H9 (cell line): ENCODE measurements at regions not wholly inside any gene's neighbourhood (a gene's known extent, or its start where the extent isn't known, plus 50 kb on each side); places are given as distances from the start of the nearest gene placed in this dataset.

Source experiments
- DNase-seq: peaks from one replicate; pipeline ENCODE4 v3.0.0-alpha.2; 2017
- H2AFZ ChIP-seq: one replicate; pipeline ENCODE4 v1.6.1; 2013; ENCODE audit warnings: mild to moderate bottlenecking, low read length, control low read depth, moderate library complexity
- H2AK5ac ChIP-seq: 2 replicates; pipeline ENCODE4 v1.6.1; 2013; ENCODE audit warnings: low read length, control low read depth, mixed read lengths; ENCODE audit not compliant: insufficient read length
- H2BK120ac ChIP-seq: one replicate; pipeline ENCODE4 v1.6.1; 2013; ENCODE audit warnings: low read depth, mild to moderate bottlenecking, low read length, control low read depth, inconsistent platforms; ENCODE audit not compliant: poor library complexity, severe bottlenecking
- H2BK12ac ChIP-seq: 2 replicates; pipeline ENCODE4 v1.6.1; 2013; ENCODE audit warnings: low read length, control low read depth, mixed read lengths, low read depth; ENCODE audit not compliant: insufficient read length
- H2BK15ac ChIP-seq: 2 replicates; pipeline ENCODE4 v1.6.1; 2013; ENCODE audit warnings: low read depth, low read length, control low read depth
- H2BK20ac ChIP-seq: one replicate; pipeline ENCODE4 v1.6.1; 2013; ENCODE audit warnings: low read depth, mild to moderate bottlenecking, low read length, control low read depth, inconsistent platforms; ENCODE audit not compliant: poor library complexity, severe bottlenecking
- H2BK5ac ChIP-seq: 2 replicates; pipeline ENCODE4 v1.6.1; 2013; ENCODE audit warnings: low read length, control low read depth, mixed read lengths; ENCODE audit not compliant: insufficient read length
- H3K14ac ChIP-seq: 2 replicates; pipeline ENCODE4 v1.6.1; 2013; ENCODE audit warnings: low read length, control low read depth; ENCODE audit not compliant: insufficient read depth
- H3K18ac ChIP-seq: 2 replicates; pipeline ENCODE4 v1.6.1; 2013; ENCODE audit warnings: low read depth, mild to moderate bottlenecking, mixed read lengths, low read length, control low read depth; ENCODE audit not compliant: insufficient read length
- H3K23ac ChIP-seq: 2 replicates; pipeline ENCODE4 v1.6.1; 2013; ENCODE audit warnings: low read length, control low read depth, mixed read lengths, low read depth; ENCODE audit not compliant: insufficient read length
- H3K23me2 ChIP-seq: 2 replicates; pipeline ENCODE4 v1.6.1; 2013; ENCODE audit warnings: low read depth, mild to moderate bottlenecking, mixed read lengths, low read length, control low read depth; ENCODE audit not compliant: insufficient read length, poor library complexity, severe bottlenecking
- H3K27ac ChIP-seq: 2 replicates; pipeline ENCODE4 v1.5.1; 2013; ENCODE audit warnings: low read length, control low read depth, mixed read lengths, low read depth; ENCODE audit not compliant: insufficient read length
- H3K27me3 ChIP-seq: 2 replicates; pipeline ENCODE4 v1.6.1; 2013; ENCODE audit warnings: low read length, control low read depth, inconsistent platforms; ENCODE audit not compliant: insufficient read depth
- H3K4ac ChIP-seq: 2 replicates; pipeline ENCODE4 v1.6.1; 2013; ENCODE audit warnings: low read depth, mild to moderate bottlenecking, control low read depth, inconsistent platforms, low read length, moderate library complexity
- H3K4me1 ChIP-seq: 2 replicates; pipeline ENCODE4 v1.6.1; 2013; ENCODE audit warnings: low read length, control low read depth, inconsistent platforms; ENCODE audit not compliant: insufficient read depth
- H3K4me2 ChIP-seq: 2 replicates; pipeline ENCODE4 v1.6.1; 2013; ENCODE audit warnings: low read length, control low read depth, mixed read lengths; ENCODE audit not compliant: insufficient read length, insufficient read depth
- H3K56ac ChIP-seq: 2 replicates; pipeline ENCODE4 v1.6.1; 2013; ENCODE audit warnings: low read depth, mild to moderate bottlenecking, mixed read lengths, low read length, control low read depth; ENCODE audit not compliant: insufficient read length
- H3K79me1 ChIP-seq: 2 replicates; pipeline ENCODE4 v1.6.1; 2013; ENCODE audit warnings: low read depth, mild to moderate bottlenecking, moderate library complexity, low read length, control low read depth, inconsistent platforms; ENCODE audit not compliant: insufficient read depth, poor library complexity, severe bottlenecking
- H3K79me2 ChIP-seq: 2 replicates; pipeline ENCODE4 v1.6.1; 2013; ENCODE audit warnings: low read length, control low read depth, inconsistent platforms; ENCODE audit not compliant: insufficient read depth
- H3K9ac ChIP-seq: 2 replicates; pipeline ENCODE4 v1.6.1; 2013; ENCODE audit warnings: low read length, control low read depth, mixed read lengths; ENCODE audit not compliant: insufficient read length; ENCODE audit errors: extremely low read depth
- H3K9me3 ChIP-seq: one replicate; pipeline ENCODE4 v1.6.1; 2013; ENCODE audit warnings: low read depth, low read length, inconsistent platforms; ENCODE audit not compliant: control insufficient read depth
- H3T11ph ChIP-seq: one replicate; pipeline ENCODE4 v1.6.1; 2013; ENCODE audit warnings: mild to moderate bottlenecking, low read length, control low read depth, inconsistent platforms
- H4K20me1 ChIP-seq: one replicate; pipeline ENCODE4 v1.6.1; 2013; ENCODE audit not compliant: control insufficient read depth, insufficient read length, insufficient read depth
- H4K5ac ChIP-seq: 2 replicates; pipeline ENCODE4 v1.6.1; 2013; ENCODE audit warnings: low read depth, mild to moderate bottlenecking, mixed read lengths, low read length, control low read depth; ENCODE audit not compliant: insufficient read length
- H4K8ac ChIP-seq: replicated peaks from 2 replicates; pipeline ENCODE4 v1.6.1; 2013; ENCODE audit warnings: low read length, control low read depth, mixed read lengths, low read depth; ENCODE audit not compliant: insufficient read length
- H4K91ac ChIP-seq: 2 replicates; pipeline ENCODE4 v1.6.1; 2013; ENCODE audit warnings: low read depth, mild to moderate bottlenecking, moderate library complexity, mixed read lengths, low read length, control low read depth; ENCODE audit not compliant: insufficient read length
- H3K27ac Mint-ChIP-seq, 3 experiments: 2 replicates in 2 of 3; 3 replicates in 1 of 3; pipeline ENCODE4 v1.8.0; 2020 to 2021; ENCODE audit warnings: mixed read lengths in 3 of 3, mild to moderate bottlenecking in 1 of 3, moderate library complexity in 1 of 3
- H3K27me3 Mint-ChIP-seq: 2 replicates; pipeline ENCODE4 v1.8.0; 2021; ENCODE audit warnings: low read depth, mild to moderate bottlenecking, moderate library complexity, mixed read lengths
- H3K36me3 Mint-ChIP-seq, 3 experiments: 2 replicates in 2 of 3; 3 replicates in 1 of 3; pipeline ENCODE4 v1.8.0; 2020 to 2021; ENCODE audit warnings: low read depth in 3 of 3, mixed read lengths in 3 of 3; ENCODE audit not compliant: insufficient read depth in 1 of 3
- H3K4me1 Mint-ChIP-seq, 2 experiments: 2 replicates each; pipeline ENCODE4 v1.8.0; 2020; ENCODE audit warnings: mixed read lengths in 2 of 2
- H3K4me3 Mint-ChIP-seq, 2 experiments: 2 replicates in 1 of 2; 3 replicates in 1 of 2; pipeline ENCODE4 v1.8.0; 2020 to 2021; ENCODE audit warnings: mild to moderate bottlenecking in 2 of 2, mixed read lengths in 2 of 2, moderate library complexity in 1 of 2
- H3K9me3 Mint-ChIP-seq, 2 experiments: 2 replicates in 1 of 2; 3 replicates in 1 of 2; pipeline ENCODE4 v1.8.0; 2020; ENCODE audit warnings: mild to moderate bottlenecking in 2 of 2, mixed read lengths in 2 of 2, moderate library complexity in 1 of 2
- WGBS: extraction: QIAGEN DNeasy Blood & Tissue Kit; methylation state at CpG from one replicate; pipeline ENCODE4 v1.1.7; 2013; ENCODE audit warnings: missing lambda C conversion rate, low lambda C conversion rate, mixed read lengths; ENCODE audit not compliant: insufficient read length; ENCODE audit errors: extremely low coverage; 5-methylcytosine and 5-hydroxymethylcytosine counted together
- TF ChIP-seq, protein P1 (sequence below): fragments of 200-600 bp; sonication (generic); conservative IDR thresholded peaks from 3 replicates; pipeline ENCODE4 v1.8.0; 2021; ENCODE audit warnings: antibody characterized with exemption, mild to moderate bottlenecking

DNA sequence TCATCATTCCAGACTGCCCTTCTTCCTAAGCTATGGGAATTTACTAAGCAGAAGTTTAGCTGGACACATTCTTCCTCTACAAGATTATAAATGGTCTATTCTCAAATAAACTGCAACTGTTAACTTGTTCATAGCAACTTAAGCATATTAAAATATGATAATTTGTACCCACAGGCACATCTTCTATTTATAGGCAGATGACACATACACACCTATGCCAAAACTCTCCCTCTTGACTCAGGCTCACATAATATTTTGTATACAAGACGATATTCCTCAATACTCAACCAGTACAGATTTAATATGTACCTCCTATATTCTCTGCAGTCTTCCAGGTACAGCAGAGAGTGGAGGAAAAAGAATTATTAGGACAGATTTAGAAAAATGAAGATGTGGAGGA lies 232.7 kb upstream of the KIAA1217 start:
- Histone ChIP-seq H3K27me3 (no peaks in the 10 kb centered on the region), H3K18ac (no peak overlapping the region), H3K79me2 (no peaks in the 10 kb centered on the region), H2BK120ac (no peak overlapping the region), H2BK5ac (no peak overlapping the region), H3K23ac (no peak overlapping the region), H3K79me1 (no peaks in the 10 kb centered on the region), H2BK20ac (no peak overlapping the region), H2AK5ac (no peak overlapping the region), H3K9me3 (no peaks in the 10 kb centered on the region), H2BK12ac (no peak overlapping the region), H3K4me2 (no peak overlapping the region), H4K20me1 (no peaks in the 10 kb centered on the region), H3T11ph (no peak overlapping the region), H3K14ac (no peak overlapping the region), H2BK15ac (no peak overlapping the region), H3K9ac (no peak overlapping the region), H3K4ac (no peak overlapping the region), H3K56ac (no peak overlapping the region), H3K23me2 (no peaks in the 10 kb centered on the region), H4K91ac (no peak overlapping the region), H3K4me1 (no peaks in the 10 kb centered on the region; the same call in 1 of the 2 replicates), H3K27ac (no peak overlapping the region), H4K5ac (no peak overlapping the region), H2AFZ (no peak overlapping the region), H4K8ac (no peak overlapping the region)
- Mint-ChIP-seq H3K27ac (no peak overlapping the region), H3K36me3 (no peaks in the 10 kb centered on the region), H3K4me3 (no peak overlapping the region), H3K9me3 (no peaks in the 10 kb centered on the region), H3K27me3 (no peaks in the 10 kb centered on the region), H3K4me1 (peaks cover 13 to 14% of the 10 kb centered on the region in 2 experiments)
- TF ChIP-seq, protein P1, sequence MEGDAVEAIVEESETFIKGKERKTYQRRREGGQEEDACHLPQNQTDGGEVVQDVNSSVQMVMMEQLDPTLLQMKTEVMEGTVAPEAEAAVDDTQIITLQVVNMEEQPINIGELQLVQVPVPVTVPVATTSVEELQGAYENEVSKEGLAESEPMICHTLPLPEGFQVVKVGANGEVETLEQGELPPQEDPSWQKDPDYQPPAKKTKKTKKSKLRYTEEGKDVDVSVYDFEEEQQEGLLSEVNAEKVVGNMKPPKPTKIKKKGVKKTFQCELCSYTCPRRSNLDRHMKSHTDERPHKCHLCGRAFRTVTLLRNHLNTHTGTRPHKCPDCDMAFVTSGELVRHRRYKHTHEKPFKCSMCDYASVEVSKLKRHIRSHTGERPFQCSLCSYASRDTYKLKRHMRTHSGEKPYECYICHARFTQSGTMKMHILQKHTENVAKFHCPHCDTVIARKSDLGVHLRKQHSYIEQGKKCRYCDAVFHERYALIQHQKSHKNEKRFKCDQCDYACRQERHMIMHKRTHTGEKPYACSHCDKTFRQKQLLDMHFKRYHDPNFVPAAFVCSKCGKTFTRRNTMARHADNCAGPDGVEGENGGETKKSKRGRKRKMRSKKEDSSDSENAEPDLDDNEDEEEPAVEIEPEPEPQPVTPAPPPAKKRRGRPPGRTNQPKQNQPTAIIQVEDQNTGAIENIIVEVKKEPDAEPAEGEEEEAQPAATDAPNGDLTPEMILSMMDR, result no peak
- WGBS, result no CpG with 5 or more reads among the region's 1 CpG
- no peak for DNase-seq
